ENCODE measurements at regions not wholly inside any gene's neighbourhood (a gene's known extent, or its start where the extent isn't known, plus 50 kb on each side); places are given as distances from the start of the nearest gene placed in this dataset.

- H3K27ac ChIP-seq (ENCODE audit: extremely low read depth, low read depth, low read length): no peak overlapping the region
- DNase-seq (ENCODE audit: extremely low read depth in 1 of 4, low spot score in 3 of 4) (no peak), ATAC-seq (no peak), FAIRE-seq (no peak)
- TF ChIP-seq POLR2H (tag; IDR thresholded peaks at IDR 0.05; ENCODE audit: low read depth) (no peak), ZFP1 (CRISPR knock-in tag; IDR thresholded peaks at IDR 0.05) (no peak), CEBPG (CRISPR knock-in tag; IDR thresholded peaks at IDR 0.05) (no peak), CEBPG (tag; conservative IDR thresholded peaks at IDR 0.05 in 1 of 2, IDR thresholded peaks at IDR 0.05 in 1 of 2) (no peak)
- intact Hi-C loops (cut with micrococcal nuclease) (no loop called here), in situ Hi-C loops (cut with MboI) (no loop called here)
- no peak overlapping the region for H2AFZ ChIP-seq (ENCODE audit: low read depth, low read length)
- no peaks in the 10 kb centered on the region for H4K20me1 ChIP-seq (replicated peaks; ENCODE audit: control insufficient read depth, insufficient read depth, low read length)
- no peaks in the 10 kb centered on the region for H3K36me3 ChIP-seq (ENCODE audit: control insufficient read depth, insufficient read depth, low read length)
- H3K9me3 ChIP-seq (replicated peaks; ENCODE audit: control insufficient read depth, insufficient read depth, low read depth, low read length): no peaks in the 10 kb centered on the region
- no peaks in the 10 kb centered on the region; a peak in 1 of 5 replicates for H3K27me3 ChIP-seq (ENCODE audit: control insufficient read depth in 2 of 2, insufficient read depth in 2 of 2, low read length in 2 of 2)
- no peaks in the 10 kb centered on the region for H3K79me2 ChIP-seq (ENCODE audit: control insufficient read depth, insufficient read depth, low read length)
- no TSS peak for BruUV-seq (replicated peaks)
- no peak overlapping the region for H3K4me2 ChIP-seq (ENCODE audit: insufficient read depth, low read length)
- no peak overlapping the region for H3K9ac ChIP-seq (ENCODE audit: insufficient read depth in 1 of 2, low read depth in 2 of 2, low read length in 2 of 2)
- ChIA-PET POLR2A (no interaction called here), CTCF (ENCODE audit: low intra/inter-chr PET ratio) (no interaction called here)
- H3K4me1 ChIP-seq (replicated peaks in 1 of 2; ENCODE audit: control insufficient read depth in 2 of 2, insufficient read depth in 2 of 2, low read length in 2 of 2): no peaks in the 10 kb centered on the region
- H3K9me1 ChIP-seq (ENCODE audit: control insufficient read depth, insufficient read depth, low read length): no peaks in the 10 kb centered on the region
- H3K4me3 ChIP-seq: no peak overlapping the region
- 4% methylated on average over 3 of the region's 3 CpGs for WGBS (ENCODE audit: insufficient coverage, low coverage, missing lambda C conversion rate)
Observed at GRCh38 chr6:159389695-159390094, 220.5 kb downstream of the FNDC1 start.

DNA sequence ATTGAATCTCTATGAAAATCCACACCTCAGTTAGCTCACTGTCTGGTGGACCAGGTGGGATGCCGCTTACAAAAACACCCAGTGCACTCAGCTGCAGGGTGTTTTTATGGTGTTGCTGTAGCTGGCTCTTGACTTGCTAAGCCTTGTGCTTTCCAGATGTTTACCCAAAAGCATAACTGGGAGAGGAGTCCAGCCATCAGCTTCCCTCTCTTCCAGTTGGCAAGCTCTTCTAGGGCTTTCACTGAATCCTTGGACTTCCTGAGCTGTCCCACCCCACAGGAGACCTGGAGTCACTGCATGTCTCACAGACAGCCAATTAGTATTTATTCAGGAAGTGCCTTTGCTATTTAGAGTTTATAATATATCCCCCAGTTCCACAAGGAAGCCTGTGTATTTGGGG is 210.9 kb downstream of the FNDC1 start:
- in situ Hi-C loops (cut with MboI): no loop called here
- Histone ChIP-seq H3K36me3 (ENCODE audit: control insufficient read depth, insufficient read depth, low read length) (no peaks in the 10 kb centered on the region), H3K4me1 (replicated peaks in 1 of 2; ENCODE audit: control insufficient read depth in 2 of 2, insufficient read depth in 2 of 2, low read length in 2 of 2) (no peaks in the 10 kb centered on the region), H4K20me1 (replicated peaks; ENCODE audit: control insufficient read depth, insufficient read depth, low read length) (no peaks in the 10 kb centered on the region; the same call in 1 of the 2 replicates), H3K4me2 (ENCODE audit: insufficient read depth, low read length) (no peak overlapping the region), H3K9me3 (replicated peaks; ENCODE audit: control insufficient read depth, insufficient read depth, low read depth, low read length) (no peaks in the 10 kb centered on the region), H3K9ac (ENCODE audit: insufficient read depth in 1 of 2, low read depth in 2 of 2, low read length in 2 of 2) (no peak overlapping the region), H3K79me2 (ENCODE audit: control insufficient read depth, insufficient read depth, low read length) (no peaks in the 10 kb centered on the region), H2AFZ (ENCODE audit: low read depth, low read length) (no peak overlapping the region), H3K27me3 (ENCODE audit: control insufficient read depth in 2 of 2, insufficient read depth in 2 of 2, low read length in 2 of 2) (peaks cover 2 to 12% of the 10 kb centered on the region in 2 experiments; a peak in 3 of 5 replicates), H3K9me1 (ENCODE audit: control insufficient read depth, insufficient read depth, low read length) (no peaks in the 10 kb centered on the region), H3K4me3 (no peak overlapping the region), H3K27ac (ENCODE audit: extremely low read depth, low read depth, low read length) (no peak overlapping the region)
- intact Hi-C loops (cut with micrococcal nuclease): no loop called here
- no TSS peak for BruUV-seq (replicated peaks)
- FAIRE-seq (no peak), DNase-seq (ENCODE audit: extremely low read depth in 1 of 4, low spot score in 3 of 4) (no peak), ATAC-seq (no peak)
- ChIA-PET POLR2A (no interaction called here), CTCF (ENCODE audit: low intra/inter-chr PET ratio) (no interaction called here)
- 0% methylated on average over 1 of the region's 1 CpG for WGBS (ENCODE audit: insufficient coverage, low coverage, missing lambda C conversion rate)
- no peak for TF ChIP-seq ZBTB1 (CRISPR knock-in tag; IDR thresholded peaks at IDR 0.05; ENCODE audit: borderline replicate concordance, low read depth)
- TF ChIP-seq ATF6 (CRISPR knock-in tag; IDR thresholded peaks at IDR 0.05): no peak

Measured in K562 (cell line).